WTC11 (cell line): ENCODE measurements at regions not wholly inside any gene's neighbourhood (a gene's known extent, or its start where the extent isn't known, plus 50 kb on each side); places are given as distances from the start of the nearest gene placed in this dataset.
A peak's percentile ranks its signal among the peaks of the same experiment; 100 is the strongest.

Experiments
- ATAC-seq: fragments of 200-7000 bp; cut with Tn5 transposase; 2 replicates; pipeline ENCODE4 v1.10.0; 2021; ENCODE audit warnings: mild to moderate bottlenecking, moderate library complexity
- CTCF ChIA-PET: fragments of 300-600 bp; sonication (Branson Sonifier 250); formaldehyde crosslinking; loops from one replicate; lab custom pipeline; 2021; ENCODE audit warnings: antibody characterized with exemption; lab: Charles Lee
- POLR2A ChIA-PET: fragments of 350-600 bp; sonication (Branson Sonifier 250); formaldehyde crosslinking; loops from one replicate; lab custom pipeline; 2021; ENCODE audit warnings: antibody characterized with exemption; lab: Charles Lee
- DNase-seq: peaks from one replicate; pipeline ENCODE4 v3.0.0; 2021; ENCODE audit warnings: low spot score
- H3K27ac Mint-ChIP-seq: 2 replicates; pipeline ENCODE4 v1.8.0; 2021; ENCODE audit warnings: mixed read lengths
- H3K27me3 Mint-ChIP-seq: 2 replicates; pipeline ENCODE4 v1.8.0; 2021; ENCODE audit warnings: low read depth, mild to moderate bottlenecking, moderate library complexity, mixed read lengths
- H3K36me3 Mint-ChIP-seq: 2 replicates; pipeline ENCODE4 v1.8.0; 2021; ENCODE audit warnings: mixed read lengths
- H3K4me1 Mint-ChIP-seq: 2 replicates; pipeline ENCODE4 v1.8.0; 2022; ENCODE audit warnings: mixed read lengths
- H3K4me3 Mint-ChIP-seq: 2 replicates; pipeline ENCODE4 v1.8.0; 2021; ENCODE audit warnings: mild to moderate bottlenecking, moderate library complexity, mixed read lengths
- H3K9me3 Mint-ChIP-seq: 2 replicates; pipeline ENCODE4 v1.8.0; 2021; ENCODE audit warnings: mixed read lengths
- ATF1 ChIP-seq: sonication (generic); formaldehyde crosslinking; IDR thresholded peaks from 2 replicates; pipeline ENCODE4 v1.8.1; 2023; ENCODE audit warnings: mild to moderate bottlenecking, moderate library complexity, missing genetic modification reagents
- ATF2 ChIP-seq: sonication (generic); formaldehyde crosslinking; IDR thresholded peaks from 2 replicates; pipeline ENCODE4 v1.8.1; 2022; ENCODE audit warnings: low read depth, missing genetic modification reagents, borderline replicate concordance
- CBFB ChIP-seq: sonication (generic); formaldehyde crosslinking; IDR thresholded peaks from 2 replicates; pipeline ENCODE4 v1.8.1; 2022; ENCODE audit warnings: mild to moderate bottlenecking, low read depth, missing genetic modification reagents
- CDX4 ChIP-seq: fragments of 250-450 bp; sonication (Bioruptor Pico); IDR thresholded peaks from 2 replicates; pipeline ENCODE4 v1.9.0; 2021; ENCODE audit warnings: moderate library complexity, mild to moderate bottlenecking, inconsistent platforms, borderline replicate concordance
- CTCF ChIP-seq: fragments of 200-600 bp; IDR thresholded peaks from 2 replicates; pipeline ENCODE4 v1.8.0; 2022; ENCODE audit warnings: antibody characterized with exemption
- ELF4 ChIP-seq: sonication (generic); formaldehyde crosslinking; IDR thresholded peaks from 2 replicates; pipeline ENCODE4 v1.8.1; 2022; ENCODE audit warnings: low read depth, mild to moderate bottlenecking, moderate library complexity, missing genetic modification reagents
- FOXJ3 ChIP-seq: sonication (generic); formaldehyde crosslinking; IDR thresholded peaks from 2 replicates; pipeline ENCODE4 v1.9.0; 2021; ENCODE audit warnings: missing genetic modification reagents, mild to moderate bottlenecking, borderline replicate concordance
- GRHL2 ChIP-seq: fragments of 250-450 bp; sonication (Bioruptor Pico); IDR thresholded peaks from 2 replicates; pipeline ENCODE4 v1.8.0; 2022; ENCODE audit warnings: mild to moderate bottlenecking, moderate library complexity; ENCODE audit not compliant: insufficient replicate concordance, severe bottlenecking
- IRF2 ChIP-seq: sonication (generic); formaldehyde crosslinking; IDR thresholded peaks from 2 replicates; pipeline ENCODE4 v1.8.0; 2022; ENCODE audit warnings: low read depth, missing genetic modification reagents, borderline replicate concordance
- JUN ChIP-seq: sonication (generic); formaldehyde crosslinking; IDR thresholded peaks from 2 replicates; pipeline ENCODE4 v1.8.0; 2023; ENCODE audit warnings: mild to moderate bottlenecking, missing genetic modification reagents
- KAT7 ChIP-seq: sonication (generic); formaldehyde crosslinking; IDR thresholded peaks from 2 replicates; pipeline ENCODE4 v1.8.1; 2023; ENCODE audit warnings: missing genetic modification reagents, mild to moderate bottlenecking, borderline replicate concordance
- MLX ChIP-seq: sonication (generic); formaldehyde crosslinking; IDR thresholded peaks from 2 replicates; pipeline ENCODE4 v1.8.1; 2023; ENCODE audit warnings: mild to moderate bottlenecking, missing genetic modification reagents, moderate library complexity
- NFYB ChIP-seq: sonication (generic); formaldehyde crosslinking; conservative IDR thresholded peaks from 2 replicates; pipeline ENCODE4 v1.8.0; 2022; ENCODE audit warnings: low read depth, missing genetic modification reagents
- NR1H2 ChIP-seq: sonication (generic); formaldehyde crosslinking; IDR thresholded peaks from 2 replicates; pipeline ENCODE4 v1.9.0; 2021; ENCODE audit warnings: mild to moderate bottlenecking, moderate library complexity, missing genetic modification reagents
- NR3C1 ChIP-seq: sonication (generic); formaldehyde crosslinking; conservative IDR thresholded peaks from 2 replicates; pipeline ENCODE4 v1.8.1; 2023; ENCODE audit warnings: low read depth, mild to moderate bottlenecking, missing genetic modification reagents
- PREB ChIP-seq: sonication (generic); formaldehyde crosslinking; IDR thresholded peaks from 2 replicates; pipeline ENCODE4 v1.8.1; 2022; ENCODE audit warnings: mild to moderate bottlenecking, missing genetic modification reagents, moderate library complexity, borderline replicate concordance
- SMAD3 ChIP-seq: sonication (generic); formaldehyde crosslinking; IDR thresholded peaks from 2 replicates; pipeline ENCODE4 v1.8.0; 2022; ENCODE audit warnings: missing genetic modification reagents, mild to moderate bottlenecking, borderline replicate concordance
- SMAD4 ChIP-seq: sonication (generic); formaldehyde crosslinking; IDR thresholded peaks from 2 replicates; pipeline ENCODE4 v1.8.0; 2022; ENCODE audit warnings: mild to moderate bottlenecking, missing genetic modification reagents
- TEAD1 ChIP-seq: sonication (generic); formaldehyde crosslinking; IDR thresholded peaks from 2 replicates; pipeline ENCODE4 v1.8.0; 2022; ENCODE audit warnings: mild to moderate bottlenecking, missing genetic modification reagents
- TEAD4 ChIP-seq: sonication (generic); formaldehyde crosslinking; IDR thresholded peaks from 2 replicates; pipeline ENCODE4 v1.8.0; 2022; ENCODE audit warnings: mild to moderate bottlenecking, missing genetic modification reagents
- ZBTB21 ChIP-seq: sonication (generic); formaldehyde crosslinking; IDR thresholded peaks from 2 replicates; pipeline ENCODE4 v1.8.1; 2023; ENCODE audit warnings: mild to moderate bottlenecking, missing genetic modification reagents, borderline replicate concordance
- ZNF121 ChIP-seq: sonication (generic); formaldehyde crosslinking; IDR thresholded peaks from 2 replicates; pipeline ENCODE4 v1.8.0; 2023; ENCODE audit warnings: missing genetic modification reagents
- ZNF396 ChIP-seq: fragments of 250-450 bp; sonication (Bioruptor Pico); IDR thresholded peaks from 2 replicates; pipeline ENCODE4 v1.8.0; 2021; ENCODE audit warnings: mild to moderate bottlenecking, moderate library complexity, borderline replicate concordance
- ZNF416 ChIP-seq: fragments of 250-450 bp; sonication (Bioruptor Pico); IDR thresholded peaks from 2 replicates; pipeline ENCODE4 v1.9.0; 2021; ENCODE audit warnings: mild to moderate bottlenecking, inconsistent platforms
- ZNF425 ChIP-seq: fragments of 250-450 bp; sonication (Bioruptor Pico); conservative IDR thresholded peaks from 2 replicates; pipeline ENCODE4 v1.9.0; 2021; ENCODE audit warnings: mild to moderate bottlenecking
- ZNF671 ChIP-seq: fragments of 250-450 bp; sonication (Bioruptor Pico); IDR thresholded peaks from 2 replicates; pipeline ENCODE4 v1.8.0; 2021; ENCODE audit warnings: mild to moderate bottlenecking

- no peak for TF ChIP-seq TEAD4 (CRISPR knock-in tag)
- no peak for TF ChIP-seq ELF4
- TF ChIP-seq, all 79 proteins: peak for 0
These were observed 192.3 kb downstream of the PMAIP1 start (continued) for GRCh38 chr18:60092073-60092472.

GRCh38 chr18:60090170-60090569 lies 190.4 kb downstream of the PMAIP1 start:
- Mint-ChIP-seq H3K4me1 (no peaks in the 10 kb centered on the region; the same call in 1 of the 2 replicates), H3K36me3 (peaks cover 7% of the 10 kb centered on the region), H3K4me3 (no peak overlapping the region), H3K9me3 (peaks cover 16% of the 10 kb centered on the region), H3K27ac (no peak overlapping the region), H3K27me3 (no peaks in the 10 kb centered on the region)
- POLR2A ChIA-PET, result interaction anchor here (0.5 kb wide), 1 partner anchor 628 kb away, joined by 3 read pairs; no protein-coding TSS in a partner anchor
- DNase-seq (no peak), ATAC-seq (peak; percentile 81)
- TF ChIP-seq ZNF425 (CRISPR knock-in tag) (no peak), ZNF671 (CRISPR knock-in tag) (no peak), KAT7 (CRISPR knock-in tag) (no peak), ATF2 (no peak), CDX4 (CRISPR knock-in tag) (no peak), ATF1 (CRISPR knock-in tag) (no peak), TEAD4 (CRISPR knock-in tag) (no peak), ZBTB21 (CRISPR knock-in tag) (no peak), GRHL2 (CRISPR knock-in tag) (no peak), ZNF121 (CRISPR knock-in tag) (no peak)
- CTCF ChIA-PET, result interaction anchor here (0.7 to 0.9 kb wide), 2 partner anchors 103 to 324 kb away, joined by 3 to 5 read pairs; no protein-coding TSS in a partner anchor

GRCh38 chr18:60082790-60083189 lies 183.0 kb downstream of the PMAIP1 start:
- peak; percentile 59; the same call in 1 of the 2 replicates for ATAC-seq

More at GRCh38 chr18:60082790-60083189, 183.0 kb downstream of the PMAIP1 start:
- H3K4me3 Mint-ChIP-seq, result no peak overlapping the region
- H3K27me3 Mint-ChIP-seq, result no peaks in the 10 kb centered on the region
- no peak overlapping the region for H3K27ac Mint-ChIP-seq
- peaks cover 21% of the 10 kb centered on the region for H3K9me3 Mint-ChIP-seq
- no peak for TF ChIP-seq IRF2
- no peak for TF ChIP-seq NFYB (CRISPR knock-in tag)
- TF ChIP-seq JUN (CRISPR knock-in tag), result no peak
- TF ChIP-seq ZNF416 (CRISPR knock-in tag), result no peak
- TF ChIP-seq ZNF396, result no peak
- TF ChIP-seq SMAD3 (CRISPR knock-in tag), result no peak
- no peak for TF ChIP-seq FOXJ3
- TF ChIP-seq MLX (CRISPR knock-in tag), result no peak
- no peak for TF ChIP-seq CTCF
- TF ChIP-seq TEAD1 (CRISPR knock-in tag), result no peak
- no peak for TF ChIP-seq NR1H2 (CRISPR knock-in tag)
- no peak for TF ChIP-seq SMAD4 (CRISPR knock-in tag)
- no peak for TF ChIP-seq CBFB
- TF ChIP-seq PREB (CRISPR knock-in tag), result no peak
- no peak for TF ChIP-seq ZBTB21 (CRISPR knock-in tag)
- no peak for TF ChIP-seq NR3C1 (CRISPR knock-in tag)
- peaks cover 3% of the 10 kb centered on the region; the same call in 1 of the 2 replicates for H3K4me1 Mint-ChIP-seq
- H3K36me3 Mint-ChIP-seq, result peaks cover 4% of the 10 kb centered on the region
- ChIA-PET CTCF (no interaction called here), POLR2A (no interaction called here)
- no peak for DNase-seq
